ENCODE measurements at regions not wholly inside any gene's neighbourhood (a gene's known extent, or its start where the extent isn't known, plus 50 kb on each side); places are given as distances from the start of the nearest gene placed in this dataset.

GRCh38 chr5:112014783-112015395, 257.9 kb upstream of the NREP start:
- H3K9me3 Mint-ChIP-seq: no peaks in the 10 kb centered on the region
- H3K4me1 Mint-ChIP-seq: no peaks in the 10 kb centered on the region
- ATAC-seq (ENCODE audit: low read depth) (no peak), DNase-seq (no peak)
- no peaks in the 10 kb centered on the region for H3K27me3 Mint-ChIP-seq
- POLR2A ChIA-PET: no interaction called here
- H3K36me3 Mint-ChIP-seq: no peaks in the 10 kb centered on the region
- no peak overlapping the region for H3K27ac Mint-ChIP-seq
- H3K4me3 Mint-ChIP-seq: no peak overlapping the region

DNA sequence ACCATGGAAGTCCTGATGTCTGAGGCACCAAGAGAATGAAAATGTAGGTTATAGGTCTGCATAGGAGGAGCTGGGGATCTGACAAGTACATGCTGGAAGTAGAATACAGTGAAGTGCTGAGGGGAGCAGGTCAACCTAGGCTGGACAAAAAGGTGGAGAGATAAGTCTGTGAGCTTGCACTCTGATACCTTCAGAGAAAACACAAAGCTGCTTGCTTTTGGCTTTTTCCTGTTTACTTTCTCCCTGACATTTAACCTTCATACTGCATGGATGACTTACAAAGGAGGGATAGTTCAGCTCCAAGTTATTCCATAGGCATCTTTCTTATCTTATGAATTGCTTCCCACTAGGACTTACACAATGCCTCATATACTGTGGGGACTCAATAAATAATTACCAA, 256.7 kb upstream of the NREP start:
- ATAC-seq (ENCODE audit: low read depth) (no peak), DNase-seq (no peak)
- POLR2A ChIA-PET: no interaction called here
- Mint-ChIP-seq H3K27ac (no peak overlapping the region), H3K36me3 (no peaks in the 10 kb centered on the region), H3K4me3 (no peak overlapping the region), H3K9me3 (no peaks in the 10 kb centered on the region), H3K4me1 (no peaks in the 10 kb centered on the region), H3K27me3 (no peaks in the 10 kb centered on the region)

GRCh38 chr5:112012104-112012503, 255.1 kb upstream of the NREP start:
- no peak for ATAC-seq (ENCODE audit: low read depth)
- H3K4me1 Mint-ChIP-seq: no peaks in the 10 kb centered on the region
- no peak for DNase-seq
- no peaks in the 10 kb centered on the region for H3K36me3 Mint-ChIP-seq
- H3K27ac Mint-ChIP-seq: no peak overlapping the region
- no peak overlapping the region for H3K4me3 Mint-ChIP-seq
- no peaks in the 10 kb centered on the region for H3K9me3 Mint-ChIP-seq
- POLR2A ChIA-PET: no interaction called here
- no peaks in the 10 kb centered on the region for H3K27me3 Mint-ChIP-seq

GRCh38 chr5:112010475-112010874, 253.5 kb upstream of the NREP start:
- Mint-ChIP-seq H3K27ac (no peak overlapping the region), H3K9me3 (no peaks in the 10 kb centered on the region), H3K27me3 (no peaks in the 10 kb centered on the region), H3K4me3 (no peak overlapping the region), H3K36me3 (no peaks in the 10 kb centered on the region), H3K4me1 (no peaks in the 10 kb centered on the region)
- DNase-seq (no peak), ATAC-seq (ENCODE audit: low read depth) (no peak)
- POLR2A ChIA-PET: no interaction called here

DNA sequence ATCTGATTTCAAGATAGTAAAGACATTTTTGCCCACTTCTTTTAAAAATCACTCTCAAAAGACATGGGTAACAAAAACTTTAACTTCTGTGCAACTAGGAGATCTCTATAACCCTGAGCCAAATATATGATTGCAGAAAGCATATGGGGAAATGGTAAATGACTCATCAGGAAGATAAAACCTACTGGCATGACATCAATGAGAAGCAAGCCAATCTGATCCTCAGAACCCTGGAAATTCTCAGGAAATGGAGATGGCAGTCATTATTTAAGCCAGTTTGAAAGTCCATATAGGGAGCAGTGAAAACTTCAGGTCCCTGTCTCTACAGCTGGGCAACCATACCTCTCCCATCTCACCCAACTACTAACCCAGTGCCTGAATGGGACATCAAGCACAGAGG, 249.7 kb upstream of the NREP start:
- ATAC-seq (ENCODE audit: low read depth) (no peak), DNase-seq (no peak)
- H3K4me1 Mint-ChIP-seq: no peaks in the 10 kb centered on the region
- no peaks in the 10 kb centered on the region for H3K36me3 Mint-ChIP-seq
- POLR2A ChIA-PET: no interaction called here
- H3K27ac Mint-ChIP-seq: no peak overlapping the region
- no peaks in the 10 kb centered on the region for H3K9me3 Mint-ChIP-seq
- H3K4me3 Mint-ChIP-seq: no peak overlapping the region
- H3K27me3 Mint-ChIP-seq: no peaks in the 10 kb centered on the region

GRCh38 chr5:112005623-112005930, 248.6 kb upstream of the NREP start:
- Mint-ChIP-seq H3K4me3 (no peak overlapping the region), H3K9me3 (no peaks in the 10 kb centered on the region), H3K36me3 (no peaks in the 10 kb centered on the region), H3K27me3 (no peaks in the 10 kb centered on the region), H3K4me1 (no peaks in the 10 kb centered on the region), H3K27ac (no peak overlapping the region)
- ATAC-seq (ENCODE audit: low read depth) (no peak), DNase-seq (no peak)
- POLR2A ChIA-PET: no interaction called here

- H3K36me3 Mint-ChIP-seq: no peaks in the 10 kb centered on the region
- no peaks in the 10 kb centered on the region for H3K9me3 Mint-ChIP-seq
- H3K4me1 Mint-ChIP-seq: no peaks in the 10 kb centered on the region
- ATAC-seq (ENCODE audit: low read depth) (no peak), DNase-seq (no peak)
- no peaks in the 10 kb centered on the region for H3K27me3 Mint-ChIP-seq
- POLR2A ChIA-PET: no interaction called here
- no peak overlapping the region for H3K27ac Mint-ChIP-seq
- H3K4me3 Mint-ChIP-seq: no peak overlapping the region
These were observed 248.1 kb upstream of the NREP start for GRCh38 chr5:112004867-112005622.

- peaks cover 2% of the 10 kb centered on the region for H3K27me3 Mint-ChIP-seq
- no peaks in the 10 kb centered on the region for H3K9me3 Mint-ChIP-seq
- no peak overlapping the region for H3K4me3 Mint-ChIP-seq
- POLR2A ChIA-PET: no interaction called here
- H3K27ac Mint-ChIP-seq: no peak overlapping the region
- DNase-seq: no peak
- ATAC-seq (ENCODE audit: low read depth): no peak
- H3K36me3 Mint-ChIP-seq: no peaks in the 10 kb centered on the region
- H3K4me1 Mint-ChIP-seq: no peaks in the 10 kb centered on the region
These were observed 245.4 kb upstream of the NREP start for GRCh38 chr5:112002376-112002775.

- H3K27ac Mint-ChIP-seq: no peak overlapping the region
- H3K27me3 Mint-ChIP-seq: peaks cover 3% of the 10 kb centered on the region
- no peak overlapping the region for H3K4me3 Mint-ChIP-seq
- H3K4me1 Mint-ChIP-seq: no peaks in the 10 kb centered on the region
- POLR2A ChIA-PET: no interaction called here
- peaks cover under 1% of the 10 kb centered on the region for H3K9me3 Mint-ChIP-seq
- DNase-seq: no peak
- no peaks in the 10 kb centered on the region for H3K36me3 Mint-ChIP-seq
- no peak for ATAC-seq (ENCODE audit: low read depth)
These were observed 242.3 kb upstream of the NREP start for GRCh38 chr5:111999286-111999685.

DNA sequence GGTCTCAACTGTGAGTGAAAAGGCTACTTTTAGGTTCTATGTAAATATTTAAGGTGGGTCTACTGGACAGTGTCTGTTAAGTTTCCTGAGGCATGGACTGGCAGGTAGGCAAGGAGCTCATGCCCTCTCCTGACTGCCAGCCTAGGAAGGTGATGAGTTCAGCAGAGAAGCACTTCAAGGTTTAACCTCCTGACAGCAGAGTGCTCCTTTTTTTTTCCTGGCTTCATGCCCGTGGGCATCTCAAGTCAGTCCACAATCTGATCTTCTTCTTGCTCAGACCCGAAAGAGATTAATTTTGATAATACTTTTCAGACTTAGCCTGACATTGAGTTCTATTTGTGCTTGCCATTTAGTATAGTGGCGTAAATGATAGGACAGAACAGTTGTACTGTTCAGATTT, 241.9 kb upstream of the NREP start:
- ATAC-seq (ENCODE audit: low read depth) (no peak), DNase-seq (no peak)
- Mint-ChIP-seq H3K36me3 (no peaks in the 10 kb centered on the region), H3K4me3 (no peak overlapping the region), H3K4me1 (no peaks in the 10 kb centered on the region), H3K27me3 (peaks cover 3% of the 10 kb centered on the region), H3K9me3 (peaks cover 2% of the 10 kb centered on the region), H3K27ac (no peak overlapping the region)
- POLR2A ChIA-PET: no interaction called here

DNA sequence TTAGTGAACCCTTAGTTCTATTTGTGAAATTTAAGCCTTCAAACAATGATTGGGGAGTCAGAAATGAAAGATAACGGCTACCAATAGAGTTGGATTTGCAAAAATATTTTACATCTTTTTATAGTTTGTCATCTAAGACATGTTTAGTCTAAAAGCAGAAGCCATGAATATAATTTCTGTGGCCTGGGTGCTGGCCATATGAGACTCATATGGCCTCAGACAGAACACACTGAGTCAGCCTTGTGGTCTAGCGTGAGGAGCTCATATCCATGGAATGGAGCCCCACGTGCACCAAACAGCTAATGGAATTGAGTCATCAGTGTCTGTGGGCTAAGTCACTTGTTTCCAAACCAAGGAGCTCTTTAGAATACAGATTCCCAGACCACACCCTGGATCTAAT, 240.7 kb upstream of the NREP start:
- H3K36me3 Mint-ChIP-seq: no peaks in the 10 kb centered on the region
- no peak for DNase-seq
- peaks cover 3% of the 10 kb centered on the region for H3K27me3 Mint-ChIP-seq
- no peak overlapping the region for H3K27ac Mint-ChIP-seq
- no peaks in the 10 kb centered on the region for H3K4me1 Mint-ChIP-seq
- ATAC-seq (ENCODE audit: low read depth): no peak
- no peak overlapping the region for H3K4me3 Mint-ChIP-seq
- POLR2A ChIA-PET: no interaction called here
- peaks cover 2% of the 10 kb centered on the region for H3K9me3 Mint-ChIP-seq

- H3K36me3 Mint-ChIP-seq: no peaks in the 10 kb centered on the region
- no peak for DNase-seq
- H3K4me3 Mint-ChIP-seq: no peak overlapping the region
- no peaks in the 10 kb centered on the region for H3K4me1 Mint-ChIP-seq
- H3K27ac Mint-ChIP-seq: no peak overlapping the region
- no peak for ATAC-seq (ENCODE audit: low read depth)
- H3K9me3 Mint-ChIP-seq: peaks cover 2% of the 10 kb centered on the region
- POLR2A ChIA-PET: no interaction called here
- peaks cover 3% of the 10 kb centered on the region for H3K27me3 Mint-ChIP-seq
These were observed 240.3 kb upstream of the NREP start for GRCh38 chr5:111997308-111997707.

DNA sequence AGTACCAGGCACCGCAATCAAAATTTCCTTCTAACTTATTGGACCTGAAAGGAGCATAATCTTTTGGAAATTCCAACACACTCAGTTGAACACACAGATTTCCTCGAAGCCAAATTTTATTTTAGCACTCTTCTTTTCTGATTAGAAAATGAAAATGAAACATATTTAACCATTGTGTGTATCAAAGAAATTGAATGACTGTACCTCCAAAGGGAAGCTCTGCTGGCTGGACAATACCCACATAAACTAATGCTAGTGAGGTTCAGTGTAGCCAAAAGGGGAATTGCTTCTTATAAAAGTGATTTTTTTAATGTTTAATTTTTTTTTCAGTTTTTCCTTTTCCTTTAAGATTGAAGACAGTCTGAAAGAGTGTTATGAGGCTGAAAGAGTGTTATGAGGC, 239.6 kb upstream of the NREP start:
- peaks cover 5% of the 10 kb centered on the region for H3K9me3 Mint-ChIP-seq
- H3K27ac Mint-ChIP-seq: no peak overlapping the region
- no peak for DNase-seq
- no peak for ATAC-seq (ENCODE audit: low read depth)
- H3K36me3 Mint-ChIP-seq: no peaks in the 10 kb centered on the region
- H3K4me3 Mint-ChIP-seq: no peak overlapping the region
- H3K27me3 Mint-ChIP-seq: peaks cover 3% of the 10 kb centered on the region
- POLR2A ChIA-PET: no interaction called here
- no peaks in the 10 kb centered on the region for H3K4me1 Mint-ChIP-seq

DNA sequence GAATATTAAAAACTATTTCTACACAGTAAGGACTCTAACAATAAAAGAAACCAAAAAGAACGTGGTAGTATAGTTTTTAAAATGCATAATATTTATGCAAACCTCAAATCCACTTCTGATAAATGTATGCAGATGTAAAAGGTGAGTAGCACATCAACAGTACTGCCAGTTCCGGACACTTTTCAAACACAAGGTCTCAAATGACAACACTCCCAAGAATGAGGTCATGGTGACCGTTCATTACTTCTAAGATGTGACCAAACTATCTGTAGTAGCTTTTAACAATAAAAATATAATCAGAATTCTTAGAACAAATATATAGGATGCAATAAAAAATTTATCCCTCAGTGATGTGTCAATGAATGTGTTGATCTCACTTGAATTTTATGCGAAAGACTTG, 238.7 kb upstream of the NREP start:
- Mint-ChIP-seq H3K27me3 (peaks cover 3% of the 10 kb centered on the region), H3K27ac (no peak overlapping the region), H3K9me3 (peaks cover 5% of the 10 kb centered on the region), H3K4me1 (no peaks in the 10 kb centered on the region), H3K4me3 (no peak overlapping the region), H3K36me3 (no peaks in the 10 kb centered on the region)
- ATAC-seq (ENCODE audit: low read depth) (no peak), DNase-seq (no peak)
- POLR2A ChIA-PET: no interaction called here

GRCh38 chr5:111993242-111993641, 236.2 kb upstream of the NREP start:
- Mint-ChIP-seq H3K36me3 (no peaks in the 10 kb centered on the region), H3K4me1 (no peaks in the 10 kb centered on the region), H3K27ac (no peak overlapping the region), H3K27me3 (peaks cover 2% of the 10 kb centered on the region), H3K4me3 (no peak overlapping the region), H3K9me3 (peaks cover 9% of the 10 kb centered on the region)
- no peak for DNase-seq
- ATAC-seq (ENCODE audit: low read depth): no peak
- POLR2A ChIA-PET: no interaction called here

All from activated naive CD8-positive, alpha-beta T cell treated with anti-CD3 and anti-CD28 coated beads, Interleukin-2, amount 10 ng/mL, durations not matched to agents 7 days and 5 days (primary cell).